Heart left ventricle (tissue), 13 donors: ENCODE measurements at regions not wholly inside any gene's neighbourhood (a gene's known extent, or its start where the extent isn't known, plus 50 kb on each side); places are given as distances from the start of the nearest gene placed in this dataset.

ENCODE experiments used
- POLR2A ChIP-seq, 2 donors: fragments of 450-650 bp; IDR thresholded peaks; one replicate each; pipeline ENCODE4 v1.6.1; 2017; ENCODE audit warnings: antibody characterized with exemption in 2 of 2, mild to moderate bottlenecking in 2 of 2, moderate library complexity in 2 of 2
- TF ChIP-seq, protein P1 (sequence below), 12 donors: fragments of 200-600 bp; sonication (generic) in 4 of 12; IDR thresholded peaks; one replicate each; pipeline versions ENCODE4 v1.5.0 to v1.8.0; 2018 to 2022; ENCODE audit warnings: antibody characterized with exemption in 12 of 12, mild to moderate bottlenecking in 5 of 12
- donor health status: ischemic (EF 13 %, LVEDD 7.1; RV severe dilation, severe dysfunction).
- donor health status: DM: no; HTN: yes; CAD: no.
- donor health status: DM: no; HTN: no; CAD: no.
- donor health status: ischemic (EF 25% LVEDD 6.9; RV normal size, moderate dysfunction).
- donor health status: ischemic (EF 25% LVEDD 5.7; RV mildly dilated, moderate dysfunction).
- donor health status: ischemic (EF 35%, LVEDD 5.7; RV mildly dilated, moderate dysfunction).
- donor health status: nonischemic (EF 11% LVEDD 7.7; RV severe dilation, severe dysfunction).
- donor health status: DM: yes; HTN: yes; CAD: no.
- donor health status: PGD.
- donor health status: ischemic (EF 29% LVEDD 5.4; RV normal size, mild dysfunction).
- donor health status: nonischemic (EF 23%, LVEDD 6.1; RV moderate dilation, normal function).

DNA sequence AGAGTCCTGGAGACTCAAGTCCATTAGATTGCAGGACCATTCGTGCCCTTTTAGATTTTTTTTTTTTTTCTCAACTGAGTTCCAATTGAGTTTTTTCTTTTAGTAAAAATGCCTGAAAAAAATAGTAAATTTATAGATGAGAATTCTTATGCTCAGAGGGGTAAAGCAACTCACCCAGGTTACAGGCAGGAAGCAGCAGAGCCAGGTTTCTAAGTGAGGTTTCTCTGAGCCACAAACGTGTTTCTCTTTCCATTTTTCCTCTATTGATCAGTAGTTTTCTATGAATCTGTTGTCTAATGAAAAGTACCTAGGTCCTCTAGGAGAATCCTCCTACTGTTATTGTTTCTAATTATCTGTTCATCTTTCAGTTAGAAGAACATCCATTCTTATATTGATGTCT lies 66.4 kb upstream of the C12orf71 start:
- TF ChIP-seq, protein P1, sequence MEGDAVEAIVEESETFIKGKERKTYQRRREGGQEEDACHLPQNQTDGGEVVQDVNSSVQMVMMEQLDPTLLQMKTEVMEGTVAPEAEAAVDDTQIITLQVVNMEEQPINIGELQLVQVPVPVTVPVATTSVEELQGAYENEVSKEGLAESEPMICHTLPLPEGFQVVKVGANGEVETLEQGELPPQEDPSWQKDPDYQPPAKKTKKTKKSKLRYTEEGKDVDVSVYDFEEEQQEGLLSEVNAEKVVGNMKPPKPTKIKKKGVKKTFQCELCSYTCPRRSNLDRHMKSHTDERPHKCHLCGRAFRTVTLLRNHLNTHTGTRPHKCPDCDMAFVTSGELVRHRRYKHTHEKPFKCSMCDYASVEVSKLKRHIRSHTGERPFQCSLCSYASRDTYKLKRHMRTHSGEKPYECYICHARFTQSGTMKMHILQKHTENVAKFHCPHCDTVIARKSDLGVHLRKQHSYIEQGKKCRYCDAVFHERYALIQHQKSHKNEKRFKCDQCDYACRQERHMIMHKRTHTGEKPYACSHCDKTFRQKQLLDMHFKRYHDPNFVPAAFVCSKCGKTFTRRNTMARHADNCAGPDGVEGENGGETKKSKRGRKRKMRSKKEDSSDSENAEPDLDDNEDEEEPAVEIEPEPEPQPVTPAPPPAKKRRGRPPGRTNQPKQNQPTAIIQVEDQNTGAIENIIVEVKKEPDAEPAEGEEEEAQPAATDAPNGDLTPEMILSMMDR (IDR thresholded peaks at IDR 0.05) = no peak
- TF ChIP-seq POLR2A (IDR thresholded peaks at IDR 0.05) = no peak
